Gastroesophageal sphincter (tissue), 4 donors: ENCODE measurements at regions not wholly inside any gene's neighbourhood (a gene's known extent, or its start where the extent isn't known, plus 50 kb on each side); places are given as distances from the start of the nearest gene placed in this dataset.

Experiments
- ATAC-seq: fragments of 150-250 bp; one replicate; pipeline ENCODE4 v1.9.1; 2016; ENCODE audit warnings: mild to moderate bottlenecking, moderate library complexity
- H3K27ac ChIP-seq, 4 donors: fragments of 200-600 bp; sonication (generic) in 3 of 4; 1 replicate in 3 of 4; 2 replicates in 1 of 4; pipeline ENCODE4 v1.5.1; 2016 to 2019
- H3K27me3 ChIP-seq: fragments of 200-600 bp; sonication (generic); one replicate; pipeline ENCODE4 v1.5.1; 2019
- H3K36me3 ChIP-seq, 2 donors: fragments of 200-600 bp; sonication (generic); one replicate each; pipeline ENCODE4 v1.5.1; 2019; ENCODE audit warnings: control low read depth in 1 of 2
- H3K4me1 ChIP-seq, 3 donors: fragments of 200-600 bp; sonication (generic); 1 replicate in 2 of 3; 2 replicates in 1 of 3; pipeline ENCODE4 v1.5.1; 2016 to 2019; ENCODE audit warnings: control low read depth in 2 of 3
- H3K4me3 ChIP-seq, 2 donors: fragments of 200-600 bp; sonication (generic); one replicate each; pipeline ENCODE4 v1.5.1; 2019; ENCODE audit warnings: mild to moderate bottlenecking in 1 of 2, moderate library complexity in 1 of 2
- H3K9me3 ChIP-seq, 3 donors: fragments of 200-600 bp; sonication (generic); one replicate each; pipeline ENCODE4 v1.5.1; 2017 to 2019; ENCODE audit warnings: control low read depth in 2 of 3
- EP300 ChIP-seq: sonication (generic); formaldehyde crosslinking; IDR thresholded peaks from one replicate; pipeline ENCODE4 v1.6.1; 2017; ENCODE audit warnings: antibody characterized with exemption, mild to moderate bottlenecking
- POLR2A ChIP-seq, 2 donors: fragments of 450-650 bp; IDR thresholded peaks; one replicate each; pipeline ENCODE4 v1.6.1; 2017; ENCODE audit warnings: antibody characterized with exemption in 2 of 2, mild to moderate bottlenecking in 2 of 2, moderate library complexity in 1 of 2
- POLR2AphosphoS5 ChIP-seq: sonication (generic); formaldehyde crosslinking; IDR thresholded peaks from one replicate; pipeline ENCODE4 v1.6.1; 2017; ENCODE audit warnings: antibody characterized with exemption
- WGBS, 2 donors: methylation state at CpG; one replicate each; pipeline ENCODE4 v1.1.5; 2018; ENCODE audit warnings: low coverage in 1 of 2; 5-methylcytosine and 5-hydroxymethylcytosine counted together
- TF ChIP-seq, protein P1 (sequence below), 4 experiments: fragments of 200-600 bp in 2 of 4; fragments of 450-650 bp in 2 of 4; sonication (generic) in 1 of 4; IDR thresholded peaks; one replicate each; pipeline ENCODE4 v1.5.1; 2017 to 2019; ENCODE audit warnings: antibody characterized with exemption in 4 of 4, mild to moderate bottlenecking in 2 of 4, moderate library complexity in 2 of 4

DNA sequence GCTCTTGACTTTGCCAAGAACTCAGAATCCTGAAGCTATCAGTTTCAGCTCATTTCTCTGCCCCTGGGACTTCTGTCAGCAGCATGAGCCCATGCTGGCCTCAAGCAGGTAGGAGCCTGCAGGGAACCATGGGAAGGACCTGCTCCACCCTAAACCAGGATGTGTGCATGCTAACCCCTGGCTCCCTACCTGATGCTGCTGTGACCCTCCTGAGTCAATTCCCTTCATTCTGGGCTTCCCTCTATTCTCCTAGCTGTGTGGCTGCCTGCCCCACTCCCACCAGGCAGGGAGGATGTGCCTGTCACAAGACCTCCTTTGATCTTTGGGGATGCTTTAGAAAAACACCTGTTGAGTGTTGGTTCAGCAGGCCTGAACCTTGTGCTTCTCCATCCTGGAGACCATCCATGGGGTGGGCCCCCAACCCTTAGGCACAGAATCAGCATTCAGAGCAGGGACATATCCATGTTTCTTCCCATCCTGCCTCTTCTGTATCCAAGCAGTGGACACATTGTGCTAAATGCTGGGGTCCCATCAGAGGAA, 117.1 kb upstream of the CCL21 start:
- Histone ChIP-seq H3K9me3 (no peaks in the 10 kb centered on the region), H3K36me3 (no peaks in the 10 kb centered on the region), H3K4me3 (no peak overlapping the region), H3K27me3 (peaks cover 4% of the 10 kb centered on the region), H3K4me1 (no peaks in the 10 kb centered on the region), H3K27ac (no peak overlapping the region)
- ATAC-seq, result peak; percentile 41
- TF ChIP-seq EP300, result no peak
- no peak for TF ChIP-seq POLR2A (IDR thresholded peaks at IDR 0.05)
- no peak for TF ChIP-seq POLR2AphosphoS5
- TF ChIP-seq, protein P1, sequence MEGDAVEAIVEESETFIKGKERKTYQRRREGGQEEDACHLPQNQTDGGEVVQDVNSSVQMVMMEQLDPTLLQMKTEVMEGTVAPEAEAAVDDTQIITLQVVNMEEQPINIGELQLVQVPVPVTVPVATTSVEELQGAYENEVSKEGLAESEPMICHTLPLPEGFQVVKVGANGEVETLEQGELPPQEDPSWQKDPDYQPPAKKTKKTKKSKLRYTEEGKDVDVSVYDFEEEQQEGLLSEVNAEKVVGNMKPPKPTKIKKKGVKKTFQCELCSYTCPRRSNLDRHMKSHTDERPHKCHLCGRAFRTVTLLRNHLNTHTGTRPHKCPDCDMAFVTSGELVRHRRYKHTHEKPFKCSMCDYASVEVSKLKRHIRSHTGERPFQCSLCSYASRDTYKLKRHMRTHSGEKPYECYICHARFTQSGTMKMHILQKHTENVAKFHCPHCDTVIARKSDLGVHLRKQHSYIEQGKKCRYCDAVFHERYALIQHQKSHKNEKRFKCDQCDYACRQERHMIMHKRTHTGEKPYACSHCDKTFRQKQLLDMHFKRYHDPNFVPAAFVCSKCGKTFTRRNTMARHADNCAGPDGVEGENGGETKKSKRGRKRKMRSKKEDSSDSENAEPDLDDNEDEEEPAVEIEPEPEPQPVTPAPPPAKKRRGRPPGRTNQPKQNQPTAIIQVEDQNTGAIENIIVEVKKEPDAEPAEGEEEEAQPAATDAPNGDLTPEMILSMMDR (IDR thresholded peaks at IDR 0.05), result no peak

DNA sequence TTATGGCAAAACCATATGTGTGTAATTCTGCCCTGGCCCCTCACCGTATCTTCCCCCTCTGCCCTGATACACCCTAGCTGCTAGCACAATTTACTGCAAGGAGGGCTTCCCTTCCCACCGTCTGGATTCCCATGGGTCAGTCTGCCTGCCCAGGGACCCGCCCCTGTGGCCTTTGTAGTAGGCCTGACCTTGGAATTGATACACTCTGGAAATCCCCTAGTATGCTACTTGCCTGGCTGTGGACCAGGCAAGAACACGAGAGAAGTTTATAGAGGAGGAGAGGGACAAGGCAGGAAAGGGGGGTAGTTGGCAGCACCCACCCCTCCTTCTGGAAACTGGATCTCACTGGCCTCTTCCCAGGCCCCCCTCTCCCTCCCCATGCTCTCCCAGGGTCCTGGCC, 115.8 kb upstream of the CCL21 start:
- H3K4me3 ChIP-seq, result no peak overlapping the region
- no peak overlapping the region for H3K27ac ChIP-seq
- no peaks in the 10 kb centered on the region for H3K4me1 ChIP-seq
- WGBS, 2 donors, result 0 to 50% methylated on average over 1 to 2 of the region's 4 CpGs
- no peak for ATAC-seq
- peaks cover 4% of the 10 kb centered on the region for H3K27me3 ChIP-seq
- no peaks in the 10 kb centered on the region for H3K9me3 ChIP-seq
- TF ChIP-seq POLR2AphosphoS5, result no peak
- no peak for TF ChIP-seq EP300
- TF ChIP-seq, protein P1 (IDR thresholded peaks at IDR 0.05), result no peak
- TF ChIP-seq POLR2A (IDR thresholded peaks at IDR 0.05), result no peak
- no peaks in the 10 kb centered on the region for H3K36me3 ChIP-seq

- no peak overlapping the region for H3K27ac ChIP-seq
- H3K36me3 ChIP-seq, result no peaks in the 10 kb centered on the region
- WGBS, 2 donors, result 67 to 100% methylated on average over 1 of the region's 4 CpGs
- H3K4me1 ChIP-seq, result no peaks in the 10 kb centered on the region
- H3K4me3 ChIP-seq, result no peak overlapping the region
- peaks cover 4% of the 10 kb centered on the region for H3K27me3 ChIP-seq
- TF ChIP-seq POLR2AphosphoS5 (no peak), EP300 (no peak)
- ATAC-seq, result no peak
- peaks cover 0 to 5% (median 0%) of the 10 kb centered on the region in 3 donors for H3K9me3 ChIP-seq
Observed at GRCh38 chr9:34823778-34824177, 113.8 kb upstream of the CCL21 start.

DNA sequence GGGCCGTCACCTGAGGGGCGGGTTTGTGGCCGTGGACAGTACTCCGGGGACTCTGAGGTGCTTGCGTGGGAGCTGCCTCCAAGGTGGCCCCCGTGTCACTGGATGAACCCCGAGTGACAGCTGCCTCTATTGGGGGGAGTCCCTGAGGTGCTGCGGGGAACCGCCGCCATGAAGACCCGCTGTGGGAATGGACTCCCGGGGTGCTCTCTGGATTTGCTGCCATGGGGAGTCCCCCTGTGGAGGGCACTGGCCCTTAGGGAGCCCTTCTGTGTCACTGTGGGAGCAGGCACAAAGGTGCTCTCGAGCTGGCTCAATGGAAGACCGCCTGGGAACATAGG, 100.2 kb upstream of the CCL21 start:
- Histone ChIP-seq H3K27ac (no peak overlapping the region), H3K36me3 (no peaks in the 10 kb centered on the region), H3K4me3 (peak overlapping the region in 1 of 2 donors; percentile 34), H3K9me3 (peaks cover 0 to 23% (median 0%) of the 10 kb centered on the region in 3 donors), H3K4me1 (peaks cover 0 to 11% (median 0%) of the 10 kb centered on the region in 3 donors), H3K27me3 (peaks cover 61% of the 10 kb centered on the region)
- ATAC-seq, result no peak
- no peak for TF ChIP-seq EP300
- no CpG with 5 or more reads among the region's 14 CpGs for WGBS, 2 donors

DNA sequence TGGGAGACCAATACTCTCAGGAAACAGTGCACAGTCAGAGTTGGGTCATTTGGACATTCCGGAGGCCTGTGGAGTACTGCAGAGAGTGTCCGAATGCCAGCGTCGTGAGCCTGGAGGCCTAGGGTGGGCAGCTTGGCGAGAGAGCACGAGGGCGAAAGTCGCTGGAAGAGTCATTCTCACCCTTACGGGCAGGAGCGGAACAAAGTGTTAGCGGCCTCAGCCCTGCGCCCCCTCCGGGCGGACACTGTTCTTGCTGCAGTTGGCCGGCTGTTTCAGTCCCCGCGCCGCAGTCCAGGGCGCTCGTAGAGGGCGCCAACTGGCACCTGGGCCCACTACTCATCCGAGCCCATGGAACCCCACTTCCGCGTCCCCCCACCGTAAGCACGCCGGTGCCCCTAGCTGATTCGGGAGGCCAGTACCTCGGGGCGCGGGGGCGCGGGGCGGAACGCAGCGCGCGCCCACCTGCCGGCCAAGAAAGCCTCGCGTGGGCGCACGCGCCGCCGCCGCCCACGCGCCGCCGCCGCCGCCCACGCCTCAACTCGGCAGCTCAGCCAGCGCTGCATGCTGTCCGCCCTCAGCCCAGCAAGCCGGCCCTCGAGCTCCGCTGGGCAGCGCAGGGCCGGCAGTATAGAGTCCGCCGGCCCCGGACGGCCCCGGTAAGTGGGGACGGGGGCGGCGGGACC, 99.7 kb upstream of the CCL21 start:
- H3K4me3 ChIP-seq, result peak overlapping the region in 1 of 2 donors; percentile 34
- H3K9me3 ChIP-seq, result peaks cover 0 to 28% (median 0%) of the 10 kb centered on the region in 3 donors
- peaks cover 0 to 11% (median 0%) of the 10 kb centered on the region in 3 donors for H3K4me1 ChIP-seq
- TF ChIP-seq, protein P1 (IDR thresholded peaks at IDR 0.05), result peak in 1 of 4 experiments; percentile 19
- no peak for TF ChIP-seq EP300
- ATAC-seq, result no peak
- peaks cover 61% of the 10 kb centered on the region for H3K27me3 ChIP-seq
- no peaks in the 10 kb centered on the region for H3K36me3 ChIP-seq
- 6 to 13% methylated on average over 5 to 9 of the region's 70 CpGs for WGBS, 2 donors
- H3K27ac ChIP-seq, result no peak overlapping the region

- Histone ChIP-seq H3K4me1 (no peaks in the 10 kb centered on the region), H3K27me3 (peaks cover 17% of the 10 kb centered on the region), H3K9me3 (peaks cover 0 to 8% (median 0%) of the 10 kb centered on the region in 3 donors), H3K4me3 (no peak overlapping the region), H3K36me3 (no peaks in the 10 kb centered on the region), H3K27ac (no peak overlapping the region)
- TF ChIP-seq EP300 (no peak), POLR2A (IDR thresholded peaks at IDR 0.05) (no peak), POLR2AphosphoS5 (no peak)
- TF ChIP-seq, protein P1 (IDR thresholded peaks at IDR 0.05), result no peak
- WGBS, 2 donors, result 50 to 100% methylated on average over 1 to 2 of the region's 2 CpGs
- no peak for ATAC-seq
Observed at GRCh38 chr9:34802916-34803315, 93.0 kb upstream of the CCL21 start.
